Testis (tissue), 2 donors: ENCODE measurements at regions not wholly inside any gene's neighbourhood (a gene's known extent, or its start where the extent isn't known, plus 50 kb on each side); places are given as distances from the start of the nearest gene placed in this dataset.

Source experiments
- CTCF ChIP-seq, 3 experiments: fragments of 450-650 bp in 2 of 3; fragments of 200-600 bp in 1 of 3; sonication (generic) in 1 of 3; IDR thresholded peaks; one replicate each; pipeline ENCODE4 v1.5.1; 2016 to 2019; ENCODE audit warnings: antibody characterized with exemption in 3 of 3, mild to moderate bottlenecking in 2 of 3, moderate library complexity in 1 of 3
- POLR2A ChIP-seq: fragments of 450-650 bp; IDR thresholded peaks from one replicate; pipeline ENCODE4 v1.6.1; 2017; ENCODE audit warnings: antibody characterized with exemption, mild to moderate bottlenecking, moderate library complexity

GRCh38 chr13:63731896-63732295 lies 2316.2 kb upstream of the PCDH20 start:
- TF ChIP-seq CTCF (IDR thresholded peaks at IDR 0.05) (no peak), POLR2A (no peak)
